ENCODE measurements at regions not wholly inside any gene's neighbourhood (a gene's known extent, or its start where the extent isn't known, plus 50 kb on each side); places are given as distances from the start of the nearest gene placed in this dataset.

DNA sequence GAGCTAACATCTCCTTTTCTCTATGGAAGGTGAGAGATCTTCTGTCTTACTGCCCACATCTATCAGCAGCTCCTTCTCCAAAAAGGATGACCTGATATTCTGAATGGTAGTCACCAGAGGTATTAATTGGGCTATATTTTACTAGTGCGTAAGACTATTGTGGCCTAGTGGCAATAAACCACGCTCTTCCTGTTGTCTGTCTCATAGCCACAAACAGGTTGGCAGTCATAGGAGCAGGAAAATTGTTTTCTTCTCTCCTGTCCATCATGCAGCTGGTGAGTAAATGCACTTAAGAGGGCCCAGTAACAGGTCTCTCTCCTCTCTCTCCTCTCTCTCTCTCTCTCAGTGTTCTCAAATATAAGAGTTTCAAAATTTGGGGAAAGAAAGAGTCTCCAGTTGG, 856.8 kb upstream of the ACVR2A start:
- no peak overlapping the region for H3K27ac Mint-ChIP-seq
- H3K27me3 Mint-ChIP-seq (ENCODE audit: low read depth) = no peaks in the 10 kb centered on the region
- no peak for TF ChIP-seq CTCF (IDR thresholded peaks at IDR 0.05; ENCODE audit: unreplicated experiment)
- DNase-seq (ENCODE audit: low spot score in 2 of 2, unreplicated experiment in 2 of 2) = no peak
- peaks cover 28% of the 10 kb centered on the region for H3K4me1 Mint-ChIP-seq
- H3K36me3 Mint-ChIP-seq = no peaks in the 10 kb centered on the region
- H3K4me3 Mint-ChIP-seq = no peak overlapping the region
- H3K9me3 Mint-ChIP-seq = no peaks in the 10 kb centered on the region

GRCh38 chr2:146986161-146986560, 858.7 kb upstream of the ACVR2A start:
- peaks cover 6% of the 10 kb centered on the region for H3K9me3 Mint-ChIP-seq

GRCh38 chr2:146985753-146986152, 859.1 kb upstream of the ACVR2A start:
- H3K4me1 Mint-ChIP-seq = peaks cover 33% of the 10 kb centered on the region
- no peaks in the 10 kb centered on the region for H3K27me3 Mint-ChIP-seq (ENCODE audit: low read depth)
- no peak for TF ChIP-seq CTCF (IDR thresholded peaks at IDR 0.05; ENCODE audit: unreplicated experiment)
- H3K27ac Mint-ChIP-seq = no peak overlapping the region
- H3K4me3 Mint-ChIP-seq = no peak overlapping the region
- peaks cover 8% of the 10 kb centered on the region for H3K9me3 Mint-ChIP-seq
- no peaks in the 10 kb centered on the region for H3K36me3 Mint-ChIP-seq
- no peak for DNase-seq (ENCODE audit: low spot score in 2 of 2, unreplicated experiment in 2 of 2)

More at GRCh38 chr2:146986161-146986560, 858.7 kb upstream of the ACVR2A start:
- Mint-ChIP-seq H3K36me3 (no peaks in the 10 kb centered on the region), H3K4me3 (no peak overlapping the region), H3K4me1 (peaks cover 33% of the 10 kb centered on the region), H3K27me3 (ENCODE audit: low read depth) (no peaks in the 10 kb centered on the region), H3K27ac (no peak overlapping the region)
- no peak for TF ChIP-seq CTCF (IDR thresholded peaks at IDR 0.05; ENCODE audit: unreplicated experiment)
- no peak for DNase-seq (ENCODE audit: low spot score in 2 of 2, unreplicated experiment in 2 of 2)

DNA sequence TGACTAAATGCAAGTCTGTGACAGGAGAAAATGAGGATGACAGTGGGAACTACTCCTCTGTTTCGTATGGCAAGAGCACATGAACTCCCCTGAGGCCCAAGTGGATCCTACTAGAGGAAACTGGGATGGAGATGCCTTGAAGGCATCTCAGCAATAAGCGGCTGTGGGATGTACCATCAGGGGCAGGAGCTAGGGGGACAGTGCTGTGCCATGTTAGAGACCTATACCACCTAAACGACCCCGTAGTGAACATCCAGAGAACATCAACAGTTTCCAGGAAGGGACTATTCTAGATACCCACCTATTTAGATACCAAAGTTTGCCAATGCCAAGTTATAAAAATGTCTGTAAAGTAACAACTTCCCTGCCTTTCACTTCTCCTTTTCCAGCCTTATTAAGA, 860.8 kb upstream of the ACVR2A start:
- no peak for DNase-seq (ENCODE audit: low spot score in 2 of 2, unreplicated experiment in 2 of 2)
- Mint-ChIP-seq H3K27me3 (ENCODE audit: low read depth) (no peaks in the 10 kb centered on the region), H3K27ac (no peak overlapping the region), H3K4me3 (no peak overlapping the region), H3K36me3 (no peaks in the 10 kb centered on the region), H3K4me1 (peaks cover 26% of the 10 kb centered on the region), H3K9me3 (peaks cover 10% of the 10 kb centered on the region)
- TF ChIP-seq CTCF (IDR thresholded peaks at IDR 0.05; ENCODE audit: unreplicated experiment) = no peak

GRCh38 chr2:146982393-146982846, 862.4 kb upstream of the ACVR2A start:
- Mint-ChIP-seq H3K4me1 (peaks cover 22% of the 10 kb centered on the region), H3K36me3 (no peaks in the 10 kb centered on the region), H3K27ac (no peak overlapping the region), H3K9me3 (peaks cover 10% of the 10 kb centered on the region), H3K4me3 (no peak overlapping the region), H3K27me3 (ENCODE audit: low read depth) (no peaks in the 10 kb centered on the region)
- DNase-seq (ENCODE audit: low spot score in 2 of 2, unreplicated experiment in 2 of 2) = no peak
- TF ChIP-seq CTCF (IDR thresholded peaks at IDR 0.05; ENCODE audit: unreplicated experiment) = no peak

DNA sequence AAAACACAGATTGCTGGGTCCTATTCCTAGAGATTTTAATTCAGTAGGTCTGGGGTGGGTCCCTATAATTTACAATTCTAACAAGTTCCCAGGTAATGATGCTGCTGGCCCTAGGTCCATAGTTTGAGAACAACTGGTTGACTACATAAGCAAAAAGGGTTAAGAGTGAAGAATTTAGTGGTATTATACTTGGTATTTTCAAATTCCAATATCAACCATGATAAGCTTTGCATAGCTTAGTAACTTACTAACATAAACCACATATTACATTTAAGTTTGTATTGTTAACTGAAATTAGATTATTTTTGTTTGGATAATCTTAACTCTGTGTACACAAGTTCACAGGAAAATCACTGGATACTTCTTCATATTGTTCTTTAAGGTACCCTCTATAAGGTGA, 862.9 kb upstream of the ACVR2A start:
- H3K36me3 Mint-ChIP-seq = no peaks in the 10 kb centered on the region
- H3K9me3 Mint-ChIP-seq = peaks cover 10% of the 10 kb centered on the region
- no peaks in the 10 kb centered on the region for H3K27me3 Mint-ChIP-seq (ENCODE audit: low read depth)
- DNase-seq (ENCODE audit: low spot score in 2 of 2, unreplicated experiment in 2 of 2) = no peak
- TF ChIP-seq CTCF (IDR thresholded peaks at IDR 0.05; ENCODE audit: unreplicated experiment) = no peak
- no peak overlapping the region for H3K27ac Mint-ChIP-seq
- no peak overlapping the region for H3K4me3 Mint-ChIP-seq
- peaks cover 18% of the 10 kb centered on the region for H3K4me1 Mint-ChIP-seq

All from mesothelial cell of epicardium (in vitro differentiated cells).